GM12874 (cell line): ENCODE measurements at regions not wholly inside any gene's neighbourhood (a gene's known extent, or its start where the extent isn't known, plus 50 kb on each side); places are given as distances from the start of the nearest gene placed in this dataset.

ENCODE experiments used
- TF ChIP-seq, protein P1 (sequence below): IDR thresholded peaks from 2 replicates; pipeline ENCODE4 v1.5.1; 2011; ENCODE audit warnings: low read depth, mild to moderate bottlenecking, control low read depth, low read length, moderate library complexity; ENCODE audit not compliant: insufficient read depth

- TF ChIP-seq, protein P1, sequence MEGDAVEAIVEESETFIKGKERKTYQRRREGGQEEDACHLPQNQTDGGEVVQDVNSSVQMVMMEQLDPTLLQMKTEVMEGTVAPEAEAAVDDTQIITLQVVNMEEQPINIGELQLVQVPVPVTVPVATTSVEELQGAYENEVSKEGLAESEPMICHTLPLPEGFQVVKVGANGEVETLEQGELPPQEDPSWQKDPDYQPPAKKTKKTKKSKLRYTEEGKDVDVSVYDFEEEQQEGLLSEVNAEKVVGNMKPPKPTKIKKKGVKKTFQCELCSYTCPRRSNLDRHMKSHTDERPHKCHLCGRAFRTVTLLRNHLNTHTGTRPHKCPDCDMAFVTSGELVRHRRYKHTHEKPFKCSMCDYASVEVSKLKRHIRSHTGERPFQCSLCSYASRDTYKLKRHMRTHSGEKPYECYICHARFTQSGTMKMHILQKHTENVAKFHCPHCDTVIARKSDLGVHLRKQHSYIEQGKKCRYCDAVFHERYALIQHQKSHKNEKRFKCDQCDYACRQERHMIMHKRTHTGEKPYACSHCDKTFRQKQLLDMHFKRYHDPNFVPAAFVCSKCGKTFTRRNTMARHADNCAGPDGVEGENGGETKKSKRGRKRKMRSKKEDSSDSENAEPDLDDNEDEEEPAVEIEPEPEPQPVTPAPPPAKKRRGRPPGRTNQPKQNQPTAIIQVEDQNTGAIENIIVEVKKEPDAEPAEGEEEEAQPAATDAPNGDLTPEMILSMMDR = no peak
Observed at GRCh38 chr2:58562276-58562675, 321.2 kb upstream of the FANCL start.

GRCh38 chr2:58560531-58560930 lies 319.4 kb upstream of the FANCL start:
- TF ChIP-seq, protein P1 = no peak

DNA sequence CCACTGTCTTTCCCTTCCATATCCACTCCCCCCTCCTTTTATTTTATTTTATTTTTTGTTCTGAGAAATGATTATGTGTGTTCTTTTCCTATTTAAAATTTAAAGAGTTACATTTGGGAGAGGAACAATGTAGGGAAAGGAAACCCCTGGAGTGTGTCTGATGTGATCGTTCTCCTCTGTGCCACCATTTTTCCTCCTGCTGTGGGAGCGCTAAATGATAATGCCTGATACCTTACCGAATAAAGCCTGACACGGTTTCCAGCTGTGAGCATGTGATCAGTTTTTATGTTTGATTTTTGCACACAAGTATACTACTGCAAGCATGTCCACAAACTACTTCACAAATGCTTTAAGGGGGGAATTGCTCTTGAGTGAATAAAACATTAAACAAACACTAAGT lies 317.8 kb upstream of the FANCL start:
- TF ChIP-seq, protein P1 = no peak

GRCh38 chr2:58557176-58557575 lies 316.1 kb upstream of the FANCL start:
- TF ChIP-seq, protein P1 = no peak

- TF ChIP-seq, protein P1 = peak; percentile 35
Observed at GRCh38 chr2:58553937-58554336, 312.8 kb upstream of the FANCL start.

DNA sequence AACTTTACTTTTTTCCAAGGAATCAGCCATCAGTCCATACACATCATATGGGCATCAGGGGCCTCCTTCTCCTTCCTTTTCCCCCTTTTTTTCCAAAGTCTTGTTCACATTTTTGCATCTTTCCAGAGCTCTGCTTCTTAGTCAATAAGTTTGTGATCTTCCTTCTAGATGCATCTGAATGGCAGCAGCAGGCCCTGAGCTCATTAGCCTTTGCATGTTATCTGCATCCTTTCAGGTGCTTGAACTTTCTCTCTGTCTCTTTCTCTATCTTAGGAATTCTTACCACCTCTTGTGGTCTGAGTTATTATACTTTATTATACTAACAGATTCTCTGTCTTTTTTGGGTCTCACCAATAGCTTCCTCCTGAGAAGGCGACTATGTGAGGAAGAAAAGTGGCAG lies 312.4 kb upstream of the FANCL start:
- TF ChIP-seq, protein P1 = no peak

DNA sequence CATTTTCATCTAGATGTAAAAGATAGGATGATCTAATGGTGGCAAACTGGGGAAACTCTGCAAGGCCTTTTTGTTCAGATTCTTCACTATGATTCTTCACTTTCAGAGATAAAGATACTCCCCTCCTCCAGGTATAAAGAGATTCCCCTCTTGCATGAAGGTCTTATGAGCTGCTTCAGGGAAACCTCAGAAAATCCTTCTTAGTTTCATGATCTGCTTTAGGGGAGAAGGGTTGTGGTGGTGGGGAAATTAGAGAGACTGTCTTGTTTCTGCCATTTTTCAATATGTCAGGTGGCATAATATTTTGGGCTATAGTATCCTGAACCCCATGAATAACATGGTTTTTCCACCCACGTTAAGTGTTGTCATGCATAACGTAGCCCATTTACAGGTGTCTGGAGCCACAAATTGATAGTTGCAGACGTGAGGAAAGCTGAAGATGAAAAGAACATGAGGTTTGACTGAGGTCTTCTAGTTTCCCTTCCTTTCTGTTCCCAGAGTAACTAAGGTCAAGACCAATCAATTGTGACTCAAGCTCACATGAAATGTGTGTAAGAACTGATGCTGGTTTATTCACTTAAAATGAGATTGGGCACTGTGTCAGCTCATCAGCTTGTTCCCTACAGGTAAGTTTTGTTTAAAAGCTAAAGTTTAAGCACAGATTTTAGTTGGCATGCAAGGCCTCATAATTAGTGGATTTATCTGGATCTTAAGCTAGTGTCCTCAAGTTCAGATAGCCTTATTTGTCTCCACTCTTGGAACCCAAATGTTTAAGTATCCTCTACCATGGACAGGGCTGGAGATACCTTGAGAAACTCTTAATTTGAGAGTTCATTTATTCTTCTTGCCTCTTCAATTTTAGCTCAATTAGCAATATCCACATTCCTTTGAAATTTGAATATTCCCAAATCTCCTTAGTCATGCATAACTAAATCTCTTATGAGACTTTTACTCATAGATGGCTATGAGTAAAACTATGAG lies 304.5 kb upstream of the FANCL start:
- TF ChIP-seq, protein P1 = no peak
